Glutamatergic neuron (in vitro differentiated cells): ENCODE measurements at regions not wholly inside any gene's neighbourhood (a gene's known extent, or its start where the extent isn't known, plus 50 kb on each side); places are given as distances from the start of the nearest gene placed in this dataset.

Experiments used
- DNase-seq: peaks from one replicate; pipeline ENCODE4 v3.0.0; 2022
- H3K27ac Mint-ChIP-seq: one replicate; pipeline ENCODE4 v1.8.0; 2020; ENCODE audit warnings: mild to moderate bottlenecking, mixed read lengths, inconsistent platforms; ENCODE audit not compliant: unreplicated experiment
- H3K27me3 Mint-ChIP-seq: one replicate; pipeline ENCODE4 v1.8.0; 2020; ENCODE audit warnings: mild to moderate bottlenecking, moderate library complexity, mixed read lengths, inconsistent platforms; ENCODE audit not compliant: unreplicated experiment
- H3K36me3 Mint-ChIP-seq: one replicate; pipeline ENCODE4 v1.8.0; 2020; ENCODE audit warnings: mild to moderate bottlenecking, mixed read lengths, inconsistent platforms; ENCODE audit not compliant: unreplicated experiment
- H3K4me1 Mint-ChIP-seq: one replicate; pipeline ENCODE4 v1.8.0; 2020; ENCODE audit warnings: mild to moderate bottlenecking, low read depth, mixed read lengths, inconsistent platforms; ENCODE audit not compliant: unreplicated experiment
- H3K4me3 Mint-ChIP-seq: one replicate; pipeline ENCODE4 v1.8.0; 2020; ENCODE audit warnings: mild to moderate bottlenecking, mixed read lengths, inconsistent platforms; ENCODE audit not compliant: unreplicated experiment
- H3K9me3 Mint-ChIP-seq: one replicate; pipeline ENCODE4 v1.8.0; 2020; ENCODE audit warnings: mild to moderate bottlenecking, moderate library complexity, mixed read lengths, inconsistent platforms; ENCODE audit not compliant: unreplicated experiment
- CTCF ChIP-seq: fragments of 200-600 bp; sonication (generic); IDR thresholded peaks from one replicate; pipeline ENCODE4 v1.5.0; 2021; ENCODE audit not compliant: partially characterized antibody, unreplicated experiment

GRCh38 chr16:63230421-63231040 lies 1194.3 kb upstream of the CDH8 start:
- no peaks in the 10 kb centered on the region for H3K4me1 Mint-ChIP-seq
- no peak for DNase-seq
- no peaks in the 10 kb centered on the region for H3K27me3 Mint-ChIP-seq
- no peaks in the 10 kb centered on the region for H3K9me3 Mint-ChIP-seq
- H3K36me3 Mint-ChIP-seq: no peaks in the 10 kb centered on the region
- no peak overlapping the region for H3K27ac Mint-ChIP-seq
- no peak for TF ChIP-seq CTCF
- no peak overlapping the region for H3K4me3 Mint-ChIP-seq

GRCh38 chr16:63228259-63228658 lies 1192.0 kb upstream of the CDH8 start:
- TF ChIP-seq CTCF: no peak
- H3K9me3 Mint-ChIP-seq: no peaks in the 10 kb centered on the region
- H3K36me3 Mint-ChIP-seq: no peaks in the 10 kb centered on the region
- H3K27ac Mint-ChIP-seq: no peak overlapping the region
- H3K4me3 Mint-ChIP-seq: no peak overlapping the region
- H3K27me3 Mint-ChIP-seq: no peaks in the 10 kb centered on the region
- no peaks in the 10 kb centered on the region for H3K4me1 Mint-ChIP-seq
- no peak for DNase-seq

GRCh38 chr16:63223851-63224250 lies 1187.6 kb upstream of the CDH8 start:
- no peak overlapping the region for H3K4me3 Mint-ChIP-seq
- TF ChIP-seq CTCF: no peak
- H3K27me3 Mint-ChIP-seq: no peaks in the 10 kb centered on the region
- no peaks in the 10 kb centered on the region for H3K36me3 Mint-ChIP-seq
- no peak for DNase-seq
- no peaks in the 10 kb centered on the region for H3K4me1 Mint-ChIP-seq
- H3K27ac Mint-ChIP-seq: no peak overlapping the region
- H3K9me3 Mint-ChIP-seq: no peaks in the 10 kb centered on the region

GRCh38 chr16:63216696-63217423 lies 1180.6 kb upstream of the CDH8 start:
- H3K4me1 Mint-ChIP-seq: peaks cover 3% of the 10 kb centered on the region
- no peak overlapping the region for H3K27ac Mint-ChIP-seq
- no peak for DNase-seq
- H3K36me3 Mint-ChIP-seq: no peaks in the 10 kb centered on the region
- no peak overlapping the region for H3K4me3 Mint-ChIP-seq
- no peak for TF ChIP-seq CTCF
- H3K9me3 Mint-ChIP-seq: no peaks in the 10 kb centered on the region
- no peaks in the 10 kb centered on the region for H3K27me3 Mint-ChIP-seq

- Mint-ChIP-seq H3K4me3 (no peak overlapping the region), H3K27me3 (no peaks in the 10 kb centered on the region), H3K36me3 (no peaks in the 10 kb centered on the region), H3K9me3 (no peaks in the 10 kb centered on the region), H3K4me1 (no peaks in the 10 kb centered on the region), H3K27ac (no peak overlapping the region)
- TF ChIP-seq CTCF: no peak
- DNase-seq: no peak
Measured at GRCh38 chr16:63201851-63202250, 1165.6 kb upstream of the CDH8 start.
